Common myeloid progenitor, CD34-positive (primary cell): ENCODE measurements at regions not wholly inside any gene's neighbourhood (a gene's known extent, or its start where the extent isn't known, plus 50 kb on each side); places are given as distances from the start of the nearest gene placed in this dataset.

Experiments used
- CTCF ChIA-PET: fragments of 350-600 bp; sonication (Branson Sonifier 250); formaldehyde crosslinking; loops from one replicate; lab custom pipeline; 2021; ENCODE audit warnings: antibody characterized with exemption; lab: Charles Lee
- POLR2A ChIA-PET: fragments of 350-600 bp; sonication (Branson Sonifier 250); formaldehyde crosslinking; loops from one replicate; lab custom pipeline; 2021; ENCODE audit warnings: antibody characterized with exemption; lab: Charles Lee
- DNase-seq, 3 donors: peaks; one replicate each; pipeline versions ENCODE4 v3.0.0 to v3.0.0-alpha.2; 2013
- H3K27ac ChIP-seq, 2 experiments: 1 replicate in 1 of 2; 2 replicates in 1 of 2; pipeline ENCODE4 v1.7.0; 2013; ENCODE audit warnings: inconsistent platforms in 2 of 2, low read length in 2 of 2, mild to moderate bottlenecking in 2 of 2, low read depth in 1 of 2, moderate library complexity in 1 of 2; ENCODE audit not compliant: severe bottlenecking in 2 of 2, insufficient read depth in 1 of 2, poor library complexity in 1 of 2
- H3K27me3 ChIP-seq, 5 experiments: replicated peaks in 2 of 5; 1 replicate in 3 of 5; 2 replicates in 2 of 5; pipeline versions ENCODE4 v1.6.1 to v1.7.0; 2013; ENCODE audit warnings: low read length in 4 of 5, mild to moderate bottlenecking in 2 of 5, moderate library complexity in 2 of 5, inconsistent platforms in 1 of 5; ENCODE audit not compliant: insufficient read depth in 5 of 5, control insufficient read depth in 4 of 5
- H3K36me3 ChIP-seq, 4 experiments: 1 replicate in 2 of 4; 2 replicates in 2 of 4; pipeline versions ENCODE4 v1.6.1 to v1.7.0; 2013; ENCODE audit warnings: low read length in 3 of 4, control low read depth in 1 of 4, mild to moderate bottlenecking in 1 of 4; ENCODE audit not compliant: control insufficient read depth in 4 of 4, insufficient read depth in 4 of 4
- H3K4me1 ChIP-seq, 4 experiments: 1 replicate in 3 of 4; 2 replicates in 1 of 4; pipeline versions ENCODE4 v1.6.1 to v1.7.1; 2013; ENCODE audit warnings: low read length in 3 of 4, mild to moderate bottlenecking in 3 of 4, control low read depth in 1 of 4, inconsistent platforms in 1 of 4, moderate library complexity in 1 of 4; ENCODE audit not compliant: control insufficient read depth in 4 of 4, insufficient read depth in 4 of 4; ENCODE audit errors: control extremely low read depth in 1 of 4
- H3K4me3 ChIP-seq, 7 experiments: 1 replicate in 4 of 7; 2 replicates in 3 of 7; pipeline versions ENCODE4 v1.5.1 to v1.7.0; 2013; ENCODE audit warnings: mild to moderate bottlenecking in 7 of 7, low read length in 6 of 7, moderate library complexity in 6 of 7, inconsistent platforms in 2 of 7, low read depth in 2 of 7, control low read depth in 1 of 7; ENCODE audit not compliant: insufficient read depth in 4 of 7, control insufficient read depth in 1 of 7; ENCODE audit errors: extremely low read depth in 1 of 7
- H3K9me3 ChIP-seq, 5 experiments: 1 replicate in 4 of 5; 2 replicates in 1 of 5; pipeline versions ENCODE4 v1.6.1 to v1.7.1; 2013; ENCODE audit warnings: low read length in 4 of 5, mild to moderate bottlenecking in 2 of 5, inconsistent platforms in 1 of 5, low read depth in 1 of 5, moderate library complexity in 1 of 5; ENCODE audit not compliant: control insufficient read depth in 4 of 5, insufficient read depth in 2 of 5; ENCODE audit errors: control extremely low read depth in 1 of 5
- WGBS: methylation state at CpG from one replicate; pipeline ENCODE4 v1.1.5; 2013; ENCODE audit not compliant: insufficient coverage; 5-methylcytosine and 5-hydroxymethylcytosine counted together

DNA sequence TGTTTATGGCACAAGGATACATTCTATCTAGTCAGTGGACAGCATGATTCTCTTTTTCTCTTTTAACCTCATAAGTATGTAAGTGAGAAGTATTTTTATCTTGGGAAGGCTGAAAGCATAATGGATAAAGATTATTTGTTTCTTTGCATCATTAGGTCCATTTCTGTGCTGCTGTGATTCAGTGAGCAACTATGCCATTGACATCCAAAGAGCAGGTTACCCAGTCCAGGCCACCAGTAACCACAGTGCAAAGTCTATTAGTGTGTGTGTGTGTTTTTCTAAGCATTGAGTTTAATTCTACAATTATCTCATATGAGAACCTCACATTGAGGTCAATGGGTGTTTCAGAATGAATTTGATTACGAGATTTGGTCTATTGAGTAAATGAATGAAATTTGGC is 158.8 kb upstream of the DACH1 start:
- peaks cover 0 to 15% (median 2%) of the 10 kb centered on the region in 5 experiments for H3K9me3 ChIP-seq
- WGBS, result no CpG with 5 or more reads among the region's 1 CpG
- no peak overlapping the region for H3K27ac ChIP-seq
- DNase-seq, result no peak
- POLR2A ChIA-PET, result no interaction called here
- H3K36me3 ChIP-seq, result no peaks in the 10 kb centered on the region
- H3K27me3 ChIP-seq, result no peaks in the 10 kb centered on the region
- CTCF ChIA-PET, result no interaction called here
- H3K4me3 ChIP-seq, result no peak overlapping the region
- no peaks in the 10 kb centered on the region for H3K4me1 ChIP-seq

- 98% methylated on average over 5 of the region's 6 CpGs for WGBS
- Histone ChIP-seq H3K4me1 (no peaks in the 10 kb centered on the region), H3K9me3 (peaks cover 0 to 2% (median 0%) of the 10 kb centered on the region in 5 experiments), H3K27me3 (no peaks in the 10 kb centered on the region), H3K27ac (no peak overlapping the region), H3K36me3 (no peaks in the 10 kb centered on the region), H3K4me3 (no peak overlapping the region)
- CTCF ChIA-PET, result no interaction called here
- POLR2A ChIA-PET, result no interaction called here
- no peak for DNase-seq
Measured at GRCh38 chr13:72023895-72024294, 156.9 kb upstream of the DACH1 start.

DNA sequence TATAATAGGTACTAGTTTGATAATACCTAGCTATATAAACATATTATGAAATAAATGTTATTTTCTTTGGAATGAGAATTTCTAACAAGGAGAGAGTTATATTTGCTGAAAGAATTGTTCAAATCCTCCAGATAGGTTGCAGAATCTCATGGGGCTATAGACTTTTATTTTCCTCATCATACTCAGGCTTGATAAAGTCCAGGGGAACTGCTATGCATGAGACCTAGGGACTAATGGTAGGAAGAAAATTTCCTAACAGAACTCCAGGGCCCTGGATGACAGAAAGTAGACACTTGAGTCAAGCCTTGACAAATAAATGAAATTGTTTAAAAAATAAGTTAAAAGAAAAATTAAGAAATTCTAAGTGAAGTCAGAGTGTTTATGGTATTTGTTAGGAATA is 138.5 kb upstream of the DACH1 start:
- H3K36me3 ChIP-seq, result no peaks in the 10 kb centered on the region
- CTCF ChIA-PET, result no interaction called here

GRCh38 chr13:72004784-72005374 is 137.9 kb upstream of the DACH1 start:
- CTCF ChIA-PET, result no interaction called here
- Histone ChIP-seq H3K27ac (no peak overlapping the region), H3K4me3 (no peak overlapping the region), H3K9me3 (peaks cover 0 to 3% (median 0%) of the 10 kb centered on the region in 5 experiments), H3K27me3 (no peaks in the 10 kb centered on the region), H3K4me1 (no peaks in the 10 kb centered on the region), H3K36me3 (no peaks in the 10 kb centered on the region)
- POLR2A ChIA-PET, result no interaction called here
- 100% methylated on average over 4 of the region's 5 CpGs for WGBS
- no peak for DNase-seq

More for the DNA sequence above, 138.5 kb upstream of the DACH1 start:
- POLR2A ChIA-PET, result no interaction called here
- Histone ChIP-seq H3K27me3 (no peaks in the 10 kb centered on the region), H3K9me3 (peaks cover 0 to 3% (median 0%) of the 10 kb centered on the region in 5 experiments), H3K4me3 (no peak overlapping the region), H3K4me1 (no peaks in the 10 kb centered on the region), H3K27ac (no peak overlapping the region)
- no peak for DNase-seq

DNA sequence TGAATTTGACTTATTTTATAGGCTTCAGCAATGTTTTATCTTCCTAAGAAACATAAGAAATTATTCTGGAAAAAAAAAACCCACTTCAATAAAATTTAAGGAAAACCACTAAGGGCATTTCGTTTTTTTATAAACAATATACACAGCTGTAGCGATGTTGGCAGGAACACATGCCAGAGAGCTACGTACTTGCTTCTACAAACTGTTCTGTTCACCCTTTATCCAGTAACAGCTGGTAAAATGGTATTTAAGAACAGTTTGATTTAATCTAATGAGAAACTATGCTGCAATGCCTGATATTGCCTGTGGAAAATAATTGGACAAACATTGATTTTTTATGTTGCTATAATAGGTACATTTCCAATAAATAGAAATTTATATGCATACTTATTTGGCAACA is 137.2 kb upstream of the DACH1 start:
- DNase-seq, result no peak
- Histone ChIP-seq H3K27me3 (no peaks in the 10 kb centered on the region), H3K4me1 (no peaks in the 10 kb centered on the region), H3K9me3 (peaks cover 0 to 6% (median 0%) of the 10 kb centered on the region in 5 experiments), H3K4me3 (no peak overlapping the region), H3K36me3 (no peaks in the 10 kb centered on the region), H3K27ac (no peak overlapping the region)
- ChIA-PET CTCF (no interaction called here), POLR2A (no interaction called here)
- WGBS, result 73% methylated on average over 3 of the region's 3 CpGs

DNA sequence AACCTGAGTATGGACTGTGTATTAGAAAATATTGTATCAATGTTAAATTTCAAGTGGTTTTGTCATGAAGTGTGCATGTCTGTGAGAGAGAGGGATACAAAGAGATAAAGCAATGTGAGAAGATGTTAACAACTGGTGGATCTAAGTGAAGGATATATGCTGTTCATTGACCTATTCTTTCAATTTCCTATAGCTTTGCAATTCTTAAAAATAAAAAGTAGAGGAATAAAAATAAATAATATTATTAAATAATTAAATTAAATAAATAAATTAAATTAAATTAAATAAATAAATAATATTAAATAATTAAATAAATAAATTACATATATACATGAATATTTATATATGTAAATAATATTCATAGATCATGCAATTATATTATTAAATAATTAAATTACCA is 131.2 kb upstream of the DACH1 start:
- Histone ChIP-seq H3K4me3 (no peak overlapping the region), H3K36me3 (no peaks in the 10 kb centered on the region), H3K27me3 (no peaks in the 10 kb centered on the region), H3K27ac (no peak overlapping the region), H3K4me1 (no peaks in the 10 kb centered on the region), H3K9me3 (peaks cover 0 to 12% (median 0%) of the 10 kb centered on the region in 5 experiments)
- ChIA-PET POLR2A (no interaction called here), CTCF (no interaction called here)
- no peak for DNase-seq

DNA sequence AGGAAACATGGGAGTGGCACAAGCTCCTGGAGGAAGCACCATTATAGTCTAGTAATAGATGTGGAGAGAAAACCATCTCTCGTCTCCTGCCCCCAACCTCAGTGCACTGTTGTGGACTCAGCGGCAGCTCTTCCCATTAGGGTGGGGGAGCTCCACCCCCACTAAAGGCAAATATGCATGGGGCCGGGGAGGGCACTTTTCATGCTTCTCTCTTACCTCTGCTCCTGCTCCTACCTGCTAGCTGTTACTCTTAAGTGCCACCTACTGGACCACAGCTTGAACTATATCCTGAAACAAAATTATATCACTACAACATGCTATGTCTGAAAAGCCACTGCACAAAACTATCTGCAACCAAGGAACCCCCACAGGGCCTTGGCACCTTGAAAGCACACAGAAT is 112.6 kb upstream of the DACH1 start:
- ChIA-PET CTCF (interaction anchor here (0.7 to 1.4 kb wide), 7 partner anchors 10 to 1366 kb away, joined by 3 to 4 read pairs (median 4); no protein-coding TSS in a partner anchor), POLR2A (no interaction called here)
- Histone ChIP-seq H3K27me3 (no peaks in the 10 kb centered on the region), H3K4me1 (no peaks in the 10 kb centered on the region), H3K4me3 (no peak overlapping the region), H3K36me3 (no peaks in the 10 kb centered on the region), H3K27ac (no peak overlapping the region), H3K9me3 (peaks cover 0 to 16% (median 0%) of the 10 kb centered on the region in 5 experiments)
- no CpG with 5 or more reads among the region's 3 CpGs for WGBS
- DNase-seq, result peak; percentile 25 to 49 (median 42)
